ENCODE measurements at regions not wholly inside any gene's neighbourhood (a gene's known extent, or its start where the extent isn't known, plus 50 kb on each side); places are given as distances from the start of the nearest gene placed in this dataset.

GRCh38 chr6:134866563-134866962 lies 83.3 kb downstream of the ALDH8A1 start:
- no peak for DNase-seq

DNA sequence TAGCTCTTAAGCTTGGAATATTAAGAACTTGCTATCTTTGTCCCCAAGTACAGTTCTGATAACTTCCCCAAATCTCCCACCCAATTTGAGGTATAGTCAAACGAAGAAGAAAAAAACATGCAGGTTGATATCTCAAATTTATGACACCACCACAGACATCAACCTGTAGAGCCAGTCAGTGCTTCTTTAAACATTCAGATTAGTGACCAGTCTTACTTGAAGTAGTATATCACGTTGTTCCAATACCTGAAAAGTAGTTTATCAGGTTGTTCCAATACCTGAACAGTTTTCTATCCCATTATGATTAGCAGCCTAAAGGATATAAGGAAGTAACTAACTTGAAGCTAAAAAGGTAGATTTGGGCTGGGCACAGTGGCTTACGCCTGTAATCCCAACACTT lies 85.3 kb downstream of the ALDH8A1 start:
- no peak for DNase-seq

DNA sequence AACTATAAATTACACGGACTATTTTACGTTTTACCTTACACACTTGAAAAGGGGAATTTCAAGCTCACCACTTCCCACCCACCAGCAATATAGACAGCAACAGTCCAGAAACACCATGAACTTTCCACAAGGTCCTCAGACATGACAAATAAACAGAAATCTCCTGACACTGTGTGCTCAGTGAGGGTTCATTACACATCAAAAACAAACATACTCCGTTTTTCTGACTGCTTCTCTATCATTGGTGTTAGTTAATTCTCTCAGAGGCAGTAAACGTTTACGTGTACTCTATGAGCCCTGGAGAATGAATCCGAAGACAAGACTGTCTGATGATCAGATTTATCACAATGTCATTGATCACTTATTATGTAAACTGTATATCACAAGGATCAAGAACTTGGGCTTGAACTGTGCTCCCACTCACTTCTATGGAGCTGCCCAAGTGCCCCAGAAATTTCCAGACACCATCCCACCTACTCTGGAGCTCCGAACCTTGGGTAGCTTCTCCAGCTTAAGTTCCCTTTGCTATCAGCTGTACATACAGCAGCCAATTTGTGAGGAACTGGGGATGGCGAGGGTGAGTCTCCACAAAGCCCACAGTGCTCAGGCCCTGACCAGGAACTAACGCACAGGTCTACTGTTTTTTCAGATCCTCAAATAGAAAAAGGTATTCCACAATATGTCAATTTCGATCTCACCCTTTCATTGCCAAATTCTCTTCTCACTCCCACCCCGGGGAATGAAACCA lies 86.0 kb downstream of the ALDH8A1 start:
- DNase-seq = no peak

GRCh38 chr6:134854366-134854765 lies 95.5 kb downstream of the ALDH8A1 start:
- no peak for DNase-seq

GRCh38 chr6:134853111-134854055 lies 96.5 kb downstream of the ALDH8A1 start:
- no peak for DNase-seq

- DNase-seq = no peak
Measured at GRCh38 chr6:134851548-134851947, 98.4 kb downstream of the ALDH8A1 start.

DNA sequence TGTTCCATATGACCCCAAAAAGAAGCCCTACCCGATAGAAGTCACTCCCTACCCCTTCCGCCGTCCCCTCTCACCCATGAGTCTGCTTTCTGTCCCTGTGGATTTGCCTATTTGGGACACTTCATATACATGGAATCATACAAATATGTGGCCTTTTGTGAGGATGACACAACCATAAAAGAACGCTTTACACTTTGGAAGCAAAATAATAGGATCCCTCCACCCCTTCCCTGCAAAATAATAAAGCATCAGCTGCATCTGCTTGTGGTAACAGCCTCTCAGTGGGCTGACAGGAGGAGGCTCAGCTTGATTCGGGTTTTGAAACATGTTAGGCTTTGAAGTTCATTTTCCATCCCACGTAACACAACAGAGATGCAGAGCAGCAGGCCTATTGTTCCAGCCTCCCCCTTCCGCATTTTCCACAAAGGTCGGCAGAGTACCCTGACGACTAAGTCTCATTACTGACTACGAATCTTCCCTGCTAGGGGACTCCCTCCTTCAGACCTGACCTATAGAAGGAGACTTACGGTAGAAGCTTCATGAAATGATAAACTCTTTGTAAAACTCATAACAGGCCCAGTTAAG lies 99.1 kb downstream of the ALDH8A1 start:
- no peak for DNase-seq

DNA sequence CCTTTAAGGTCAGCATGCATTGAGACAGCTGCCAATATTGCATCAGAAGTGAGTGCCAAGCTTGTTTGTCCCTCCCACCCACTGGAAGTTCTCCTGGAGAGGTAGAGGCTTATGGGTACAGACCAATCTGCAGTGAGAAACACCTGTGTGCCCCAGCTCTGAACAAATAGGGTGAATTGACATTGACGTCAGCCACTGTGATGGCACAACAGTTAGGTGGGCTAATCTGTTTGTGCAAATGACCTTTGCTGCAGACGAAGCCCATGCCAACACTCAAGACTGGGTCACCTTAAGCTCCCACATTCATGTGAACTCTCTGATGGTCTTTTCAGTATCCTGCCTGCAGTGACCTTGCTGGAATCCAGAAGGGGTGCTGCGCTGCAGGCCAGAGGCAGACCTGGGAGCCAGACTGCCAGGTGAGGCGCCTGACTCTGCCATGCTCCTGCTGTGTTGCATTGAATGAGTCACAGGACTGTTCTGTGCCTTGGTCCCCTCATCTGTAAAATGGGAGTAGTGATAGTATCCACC lies 99.9 kb downstream of the ALDH8A1 start:
- no peak for DNase-seq

- no peak for DNase-seq
Measured at GRCh38 chr6:134848076-134848475, 101.8 kb downstream of the ALDH8A1 start.

DNA sequence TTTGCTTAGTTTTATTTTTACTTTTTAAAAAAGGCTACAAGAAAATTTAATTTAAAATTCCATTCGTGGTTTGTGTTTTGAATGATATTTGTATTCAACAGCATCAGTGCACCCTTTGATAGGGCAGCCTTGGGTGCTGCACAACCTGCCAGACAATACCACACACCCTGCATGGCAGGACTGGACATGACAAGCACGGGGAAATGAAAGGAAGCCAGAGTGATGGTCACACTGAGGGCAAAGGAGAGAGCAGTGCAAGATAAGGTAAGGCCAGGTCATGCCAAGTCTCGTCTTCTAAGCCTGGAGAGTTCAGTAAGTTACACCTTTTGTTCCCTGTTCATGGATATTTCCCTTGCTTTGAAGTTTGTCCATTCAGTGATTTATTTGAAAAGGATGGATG lies 103.0 kb downstream of the ALDH8A1 start:
- DNase-seq = no peak

GRCh38 chr6:134846031-134846430 lies 103.9 kb downstream of the ALDH8A1 start:
- DNase-seq = no peak

DNA sequence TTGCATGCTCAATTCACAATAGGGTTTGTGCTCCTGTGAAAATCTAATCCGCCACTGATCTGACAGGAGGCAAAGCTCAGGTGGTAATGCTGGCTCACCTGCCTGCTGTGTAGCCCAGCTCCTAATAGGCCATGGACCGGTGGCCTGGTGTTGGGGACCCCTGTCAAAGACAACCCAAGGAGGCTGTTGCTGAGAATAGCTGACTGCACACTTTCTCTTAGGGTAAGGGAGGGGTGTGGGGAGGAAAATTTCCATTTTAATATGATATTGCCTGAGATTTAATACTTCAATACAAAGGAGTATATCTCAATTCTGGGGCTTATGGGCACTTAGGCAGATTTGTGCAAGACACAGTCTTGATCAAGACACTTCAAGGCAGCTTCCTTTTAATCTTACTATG lies 105.8 kb downstream of the ALDH8A1 start:
- no peak for DNase-seq

- peak; percentile 45 for DNase-seq
Measured at GRCh38 chr6:134840086-134840867, 109.6 kb downstream of the ALDH8A1 start.

DNA sequence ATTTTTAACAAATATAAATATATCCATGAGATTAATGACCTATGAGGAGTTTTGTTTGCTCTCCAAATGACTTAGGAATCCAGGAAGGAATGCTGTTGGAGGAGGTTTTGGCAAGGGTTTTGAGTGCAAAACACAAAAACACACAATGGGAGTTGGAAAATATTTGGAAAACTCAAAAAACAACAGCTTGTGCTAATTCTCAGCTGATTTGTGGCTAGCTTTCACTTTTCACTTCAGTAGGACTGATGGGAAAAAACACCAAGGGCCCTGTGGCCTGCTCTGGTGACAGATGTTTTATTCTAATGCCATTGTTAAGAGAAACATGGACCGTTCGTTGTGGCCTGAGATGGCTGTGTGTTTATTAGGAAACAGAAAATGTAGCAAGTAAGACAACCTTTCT lies 113.9 kb downstream of the ALDH8A1 start:
- peak; percentile 74 for DNase-seq

GRCh38 chr6:134830940-134831339 lies 119.0 kb downstream of the ALDH8A1 start:
- peak; percentile 93 for DNase-seq

- no peak for DNase-seq
Measured at GRCh38 chr6:134830194-134830593, 119.7 kb downstream of the ALDH8A1 start.

DNA sequence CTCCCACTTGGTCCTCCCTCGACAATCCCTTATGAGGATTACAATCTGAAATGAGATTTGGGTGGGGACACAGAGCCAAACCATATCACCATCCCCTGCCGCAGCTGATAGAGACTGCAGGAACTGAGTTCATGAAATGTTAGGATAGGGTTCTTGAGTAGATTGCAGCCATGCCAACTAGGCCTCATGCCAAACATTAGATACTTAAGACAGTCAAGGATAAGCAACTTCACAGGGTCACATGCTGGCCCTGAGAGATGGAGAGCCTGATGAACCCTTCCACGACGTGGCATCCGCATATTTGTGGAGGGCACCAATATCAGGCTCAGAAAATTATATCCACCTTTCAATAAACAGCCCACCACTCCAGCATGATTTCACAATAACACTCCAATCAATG lies 121.3 kb downstream of the ALDH8A1 start:
- no peak for DNase-seq

GRCh38 chr6:134826889-134827737 lies 122.8 kb downstream of the ALDH8A1 start:
- no peak for DNase-seq

DNA sequence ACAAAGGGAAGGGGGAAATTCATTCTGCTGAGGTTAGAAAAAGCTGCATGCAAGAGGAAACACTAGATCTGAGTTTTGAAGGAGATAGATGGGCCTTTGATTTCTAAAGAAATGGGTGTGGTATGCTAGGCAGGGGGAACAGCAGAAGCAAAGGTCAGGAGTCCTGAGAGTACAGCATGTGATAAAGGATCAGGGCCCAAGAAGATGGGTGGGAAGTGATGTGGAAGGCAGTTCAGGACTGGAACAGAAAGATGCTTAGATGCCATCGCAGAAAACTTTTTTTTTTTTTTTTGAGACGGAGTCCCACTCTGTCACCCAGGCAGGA lies 126.2 kb downstream of the ALDH8A1 start:
- no peak for DNase-seq

DNA sequence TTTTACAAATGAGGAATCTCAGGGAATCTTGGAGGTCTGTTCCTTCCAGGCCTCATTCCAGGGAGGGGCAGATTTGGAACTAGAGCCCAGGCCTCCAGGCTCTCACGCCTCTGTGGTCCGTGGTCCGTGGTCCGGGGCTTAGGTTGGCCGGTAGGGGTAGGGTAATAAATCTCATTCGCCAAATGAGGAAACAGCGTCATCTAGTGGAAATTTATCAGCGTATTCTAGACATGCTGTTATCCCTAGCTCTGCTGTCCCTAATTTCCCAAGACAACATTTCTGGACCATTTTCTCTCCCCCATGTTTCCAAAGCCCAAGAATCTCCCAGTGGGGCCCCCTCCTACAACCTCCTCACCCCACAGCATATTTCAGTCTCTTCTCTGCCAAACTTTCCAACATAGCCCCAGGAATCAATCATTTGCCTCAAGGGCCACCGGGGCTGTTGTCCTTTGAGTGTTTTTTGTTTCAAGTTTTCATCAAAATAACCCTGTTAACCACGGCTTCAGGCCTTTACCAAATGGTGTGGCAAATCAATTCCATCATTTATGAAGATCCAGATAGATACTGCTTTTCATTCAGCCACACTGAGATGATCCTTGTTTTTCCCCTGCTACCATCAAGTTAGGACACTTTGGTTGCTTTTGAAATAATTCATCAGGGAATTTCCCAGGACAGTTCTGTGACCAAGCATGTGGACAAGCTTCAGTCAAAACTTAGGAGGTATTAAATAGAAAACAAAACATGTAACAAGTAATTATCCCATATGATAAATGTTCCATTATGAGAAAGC lies 126.8 kb downstream of the ALDH8A1 start:
- DNase-seq = peak; percentile 95

Data from NCI-H82 (cell line).